SK-N-SH treated with all-trans-retinoic acid at 6 μM for 48 hours (cell line): ENCODE measurements at regions not wholly inside any gene's neighbourhood (a gene's known extent, or its start where the extent isn't known, plus 50 kb on each side); places are given as distances from the start of the nearest gene placed in this dataset.

Experiments
- BACH2 ChIP-seq: fragments of 250-450 bp; sonication (Bioruptor Pico); IDR thresholded peaks from 2 replicates; pipeline ENCODE4 v1.9.0; 2021; ENCODE audit warnings: mild to moderate bottlenecking, borderline replicate concordance
- CSDC2 ChIP-seq: fragments of 250-450 bp; sonication (Bioruptor Pico); IDR thresholded peaks from 2 replicates; pipeline ENCODE4 v1.5.0; 2020; ENCODE audit warnings: mild to moderate bottlenecking, moderate library complexity
- GLIS3 ChIP-seq: fragments of 250-450 bp; sonication (Bioruptor Pico); IDR thresholded peaks from 2 replicates; pipeline ENCODE4 v1.5.0; 2020; ENCODE audit warnings: mild to moderate bottlenecking, moderate library complexity
- OSR1 ChIP-seq: fragments of 250-450 bp; sonication (Bioruptor Pico); IDR thresholded peaks from 2 replicates; pipeline ENCODE4 v1.8.0; 2022; ENCODE audit warnings: moderate library complexity, mild to moderate bottlenecking, inconsistent platforms
- PATZ1 ChIP-seq: fragments of 250-450 bp; sonication (Bioruptor Pico); IDR thresholded peaks from 2 replicates; pipeline ENCODE4 v1.8.0; 2020; ENCODE audit warnings: mild to moderate bottlenecking, moderate library complexity, borderline replicate concordance
- PPARA ChIP-seq: fragments of 250-450 bp; sonication (Bioruptor Pico); IDR thresholded peaks from 2 replicates; pipeline ENCODE4 v1.5.0; 2020; ENCODE audit warnings: mild to moderate bottlenecking, borderline replicate concordance
- RARB ChIP-seq: fragments of 250-450 bp; sonication (Bioruptor Pico); IDR thresholded peaks from 2 replicates; pipeline ENCODE4 v1.8.0; 2021; ENCODE audit warnings: mild to moderate bottlenecking, moderate library complexity
- TCF4 ChIP-seq: fragments of 250-450 bp; sonication (Bioruptor Pico); IDR thresholded peaks from 2 replicates; pipeline ENCODE4 v1.8.0; 2021; ENCODE audit warnings: mild to moderate bottlenecking, moderate library complexity, borderline replicate concordance
- ZC3H10 ChIP-seq: fragments of 250-450 bp; sonication (Bioruptor Pico); IDR thresholded peaks from 2 replicates; pipeline ENCODE4 v1.5.1; 2021; ENCODE audit warnings: mild to moderate bottlenecking, moderate library complexity
- ZFP30 ChIP-seq: fragments of 450-650 bp; formaldehyde crosslinking; IDR thresholded peaks from 2 replicates; pipeline ENCODE4 v1.5.0; 2022; ENCODE audit warnings: mild to moderate bottlenecking, moderate library complexity
- ZNF8 ChIP-seq: fragments of 450-650 bp; formaldehyde crosslinking; IDR thresholded peaks from 2 replicates; pipeline ENCODE4 v1.5.0; 2020; ENCODE audit warnings: mild to moderate bottlenecking, moderate library complexity
- TF ChIP-seq, protein P1 (sequence below): fragments of 250-450 bp; sonication (Bioruptor Pico); IDR thresholded peaks from 2 replicates; pipeline ENCODE4 v1.8.0; 2021; ENCODE audit warnings: low read depth, mild to moderate bottlenecking, moderate library complexity, borderline replicate concordance
- TF ChIP-seq, protein P2 (sequence below): fragments of 250-450 bp; sonication (Bioruptor Pico); IDR thresholded peaks from 2 replicates; pipeline ENCODE4 v1.5.1; 2020; ENCODE audit warnings: low read depth, mild to moderate bottlenecking, moderate library complexity

DNA sequence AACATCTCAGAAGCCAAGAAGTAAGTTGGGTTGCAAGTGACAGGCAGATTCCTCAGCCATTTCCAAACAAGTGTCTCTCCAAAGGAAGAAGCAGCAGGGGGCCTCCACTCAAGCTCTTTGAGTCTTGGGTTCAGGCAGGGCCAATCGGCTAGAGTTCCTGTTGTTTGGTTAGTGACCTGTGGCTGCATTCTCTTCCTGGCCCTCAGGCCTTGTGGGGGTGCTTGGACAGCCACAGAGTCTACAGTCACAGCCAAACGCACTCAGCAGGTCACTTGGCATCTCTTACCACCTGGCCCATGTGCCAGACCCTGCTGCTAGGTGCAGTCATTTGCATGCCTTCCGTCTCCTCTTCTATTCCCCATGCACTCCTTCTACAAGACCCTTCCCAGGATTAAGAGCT, 353.9 kb downstream of the GRIN2B start:
- TF ChIP-seq RARB (CRISPR knock-in tag) (no peak), CSDC2 (CRISPR knock-in tag) (no peak), ZFP30 (CRISPR knock-in tag) (no peak), BACH2 (CRISPR knock-in tag) (no peak), OSR1 (CRISPR knock-in tag) (no peak), PATZ1 (no peak), ZC3H10 (CRISPR knock-in tag) (no peak), ZNF8 (CRISPR knock-in tag) (no peak), PPARA (no peak), TCF4 (CRISPR knock-in tag) (no peak), GLIS3 (no peak)
- TF ChIP-seq, protein P1, sequence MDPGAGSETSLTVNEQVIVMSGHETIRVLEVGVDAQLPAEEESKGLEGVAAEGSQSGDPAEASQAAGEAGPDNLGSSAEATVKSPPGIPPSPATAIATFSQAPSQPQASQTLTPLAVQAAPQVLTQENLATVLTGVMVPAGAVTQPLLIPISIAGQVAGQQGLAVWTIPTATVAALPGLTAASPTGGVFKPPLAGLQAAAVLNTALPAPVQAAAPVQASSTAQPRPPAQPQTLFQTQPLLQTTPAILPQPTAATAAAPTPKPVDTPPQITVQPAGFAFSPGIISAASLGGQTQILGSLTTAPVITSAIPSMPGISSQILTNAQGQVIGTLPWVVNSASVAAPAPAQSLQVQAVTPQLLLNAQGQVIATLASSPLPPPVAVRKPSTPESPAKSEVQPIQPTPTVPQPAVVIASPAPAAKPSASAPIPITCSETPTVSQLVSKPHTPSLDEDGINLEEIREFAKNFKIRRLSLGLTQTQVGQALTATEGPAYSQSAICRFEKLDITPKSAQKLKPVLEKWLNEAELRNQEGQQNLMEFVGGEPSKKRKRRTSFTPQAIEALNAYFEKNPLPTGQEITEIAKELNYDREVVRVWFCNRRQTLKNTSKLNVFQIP, result no peak
- TF ChIP-seq, protein P2, sequence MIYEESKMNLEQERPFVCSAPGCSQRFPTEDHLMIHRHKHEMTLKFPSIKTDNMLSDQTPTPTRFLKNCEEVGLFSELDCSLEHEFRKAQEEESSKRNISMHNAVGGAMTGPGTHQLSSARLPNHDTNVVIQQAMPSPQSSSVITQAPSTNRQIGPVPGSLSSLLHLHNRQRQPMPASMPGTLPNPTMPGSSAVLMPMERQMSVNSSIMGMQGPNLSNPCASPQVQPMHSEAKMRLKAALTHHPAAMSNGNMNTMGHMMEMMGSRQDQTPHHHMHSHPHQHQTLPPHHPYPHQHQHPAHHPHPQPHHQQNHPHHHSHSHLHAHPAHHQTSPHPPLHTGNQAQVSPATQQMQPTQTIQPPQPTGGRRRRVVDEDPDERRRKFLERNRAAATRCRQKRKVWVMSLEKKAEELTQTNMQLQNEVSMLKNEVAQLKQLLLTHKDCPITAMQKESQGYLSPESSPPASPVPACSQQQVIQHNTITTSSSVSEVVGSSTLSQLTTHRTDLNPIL (CRISPR knock-in tag), result no peak
